Nephron progenitor cell (in vitro differentiated cells): ENCODE measurements at regions not wholly inside any gene's neighbourhood (a gene's known extent, or its start where the extent isn't known, plus 50 kb on each side); places are given as distances from the start of the nearest gene placed in this dataset.

Experiments used
- DNase-seq: peaks from one replicate; pipeline ENCODE4 v3.0.0; 2021
- H3K27ac Mint-ChIP-seq: 2 replicates; pipeline ENCODE4 v1.8.0; 2021; ENCODE audit warnings: mild to moderate bottlenecking, moderate library complexity, mixed read lengths
- H3K27me3 Mint-ChIP-seq: 2 replicates; pipeline ENCODE4 v1.8.0; 2021; ENCODE audit warnings: mild to moderate bottlenecking, low read depth, mixed read lengths; ENCODE audit not compliant: poor library complexity
- H3K36me3 Mint-ChIP-seq: 2 replicates; pipeline ENCODE4 v1.8.0; 2021; ENCODE audit warnings: low read depth, mixed read lengths
- H3K4me1 Mint-ChIP-seq: 2 replicates; pipeline ENCODE4 v1.8.0; 2021; ENCODE audit warnings: mixed read lengths
- H3K4me3 Mint-ChIP-seq: 2 replicates; pipeline ENCODE4 v1.8.0; 2021; ENCODE audit warnings: mild to moderate bottlenecking, moderate library complexity, mixed read lengths
- H3K9me3 Mint-ChIP-seq: 2 replicates; pipeline ENCODE4 v1.8.0; 2021; ENCODE audit warnings: mild to moderate bottlenecking, moderate library complexity, mixed read lengths
- CTCF ChIP-seq: fragments of 200-600 bp; sonication (generic); IDR thresholded peaks from 2 replicates; pipeline ENCODE4 v1.5.0; 2021; ENCODE audit warnings: antibody characterized with exemption

- Mint-ChIP-seq H3K27ac (no peak overlapping the region), H3K27me3 (peaks cover 3% of the 10 kb centered on the region), H3K4me1 (no peaks in the 10 kb centered on the region), H3K9me3 (peaks cover 38% of the 10 kb centered on the region), H3K36me3 (peaks cover 13% of the 10 kb centered on the region), H3K4me3 (no peak overlapping the region)
- DNase-seq, result no peak
- no peak for TF ChIP-seq CTCF
Measured at GRCh38 chr15:31494786-31495185, 168.2 kb downstream of the KLF13 start.

GRCh38 chr15:31495281-31495680, 168.6 kb downstream of the KLF13 start:
- H3K9me3 Mint-ChIP-seq, result peaks cover 35% of the 10 kb centered on the region
- peaks cover 3% of the 10 kb centered on the region for H3K27me3 Mint-ChIP-seq
- no peak for DNase-seq
- no peak for TF ChIP-seq CTCF
- H3K27ac Mint-ChIP-seq, result no peak overlapping the region
- peaks cover 13% of the 10 kb centered on the region for H3K36me3 Mint-ChIP-seq
- no peak overlapping the region for H3K4me3 Mint-ChIP-seq
- peaks cover 3% of the 10 kb centered on the region for H3K4me1 Mint-ChIP-seq

GRCh38 chr15:31497838-31498237, 171.2 kb downstream of the KLF13 start:
- Mint-ChIP-seq H3K4me3 (no peak overlapping the region), H3K27ac (no peak overlapping the region), H3K4me1 (peaks cover 10% of the 10 kb centered on the region), H3K9me3 (peaks cover 13% of the 10 kb centered on the region), H3K36me3 (no peaks in the 10 kb centered on the region), H3K27me3 (no peaks in the 10 kb centered on the region)
- TF ChIP-seq CTCF, result no peak
- DNase-seq, result no peak

- no peak overlapping the region for H3K4me3 Mint-ChIP-seq
- H3K9me3 Mint-ChIP-seq, result peaks cover 9% of the 10 kb centered on the region
- no peaks in the 10 kb centered on the region for H3K27me3 Mint-ChIP-seq
- no peak for TF ChIP-seq CTCF
- H3K27ac Mint-ChIP-seq, result no peak overlapping the region
- peaks cover 10% of the 10 kb centered on the region for H3K4me1 Mint-ChIP-seq
- H3K36me3 Mint-ChIP-seq, result no peaks in the 10 kb centered on the region
- no peak for DNase-seq
Measured at GRCh38 chr15:31498329-31498728, 171.7 kb downstream of the KLF13 start.

GRCh38 chr15:31498756-31499155, 172.1 kb downstream of the KLF13 start:
- Mint-ChIP-seq H3K4me1 (peaks cover 10% of the 10 kb centered on the region), H3K27me3 (peaks cover 2% of the 10 kb centered on the region), H3K4me3 (no peak overlapping the region), H3K9me3 (peaks cover 5% of the 10 kb centered on the region), H3K36me3 (no peaks in the 10 kb centered on the region), H3K27ac (no peak overlapping the region)
- DNase-seq, result no peak
- no peak for TF ChIP-seq CTCF

- peaks cover 10% of the 10 kb centered on the region for H3K4me1 Mint-ChIP-seq
- H3K36me3 Mint-ChIP-seq, result no peaks in the 10 kb centered on the region
- H3K4me3 Mint-ChIP-seq, result no peak overlapping the region
- no peak for TF ChIP-seq CTCF
- peaks cover 4% of the 10 kb centered on the region for H3K27me3 Mint-ChIP-seq
- H3K27ac Mint-ChIP-seq, result no peak overlapping the region
- no peak for DNase-seq
- H3K9me3 Mint-ChIP-seq, result no peaks in the 10 kb centered on the region
Measured at GRCh38 chr15:31499236-31499952, 172.8 kb downstream of the KLF13 start.
